Midbrain (tissue), 1 donor: ENCODE measurements at regions not wholly inside any gene's neighbourhood (a gene's known extent, or its start where the extent isn't known, plus 50 kb on each side); places are given as distances from the start of the nearest gene placed in this dataset.

Experiments used
- DNase-seq: peaks from one replicate; lab custom pipeline; 2025; lab: John Stamatoyannopoulos, UW

- no peak for DNase-seq
Measured at GRCh38 chr2:122736279-122736678, 980.8 kb downstream of the TSN start.

- no peak for DNase-seq
Measured at GRCh38 chr2:122737429-122738077, 982.1 kb downstream of the TSN start.

- DNase-seq, result no peak
Measured at GRCh38 chr2:122739732-122740593, 984.5 kb downstream of the TSN start.

- DNase-seq, result no peak
Measured at GRCh38 chr2:122740594-122740948, 985.1 kb downstream of the TSN start.

- DNase-seq, result no peak
Measured at GRCh38 chr2:122741403-122741802, 986.0 kb downstream of the TSN start.

- DNase-seq, result no peak
Measured at GRCh38 chr2:122743021-122743675, 987.7 kb downstream of the TSN start.

GRCh38 chr2:122745603-122746002, 990.2 kb downstream of the TSN start:
- DNase-seq, result no peak

GRCh38 chr2:122747670-122748069, 992.2 kb downstream of the TSN start:
- no peak for DNase-seq

- no peak for DNase-seq
Measured at GRCh38 chr2:122748552-122749011, 993.1 kb downstream of the TSN start.

GRCh38 chr2:122749405-122749804, 994.0 kb downstream of the TSN start:
- no peak for DNase-seq

GRCh38 chr2:122750095-122750494, 994.6 kb downstream of the TSN start:
- DNase-seq, result no peak

GRCh38 chr2:122750808-122751207, 995.4 kb downstream of the TSN start:
- no peak for DNase-seq

GRCh38 chr2:122753336-122753735, 997.9 kb downstream of the TSN start:
- DNase-seq, result no peak

GRCh38 chr2:122754561-122754960, 999.1 kb downstream of the TSN start:
- no peak for DNase-seq

- no peak for DNase-seq
Measured at GRCh38 chr2:122755281-122755780, 999.9 kb downstream of the TSN start.

GRCh38 chr2:122758967-122759366, 1003.5 kb downstream of the TSN start:
- no peak for DNase-seq

- DNase-seq, result no peak
Measured at GRCh38 chr2:122764014-122764413, 1008.6 kb downstream of the TSN start.

- no peak for DNase-seq
Measured at GRCh38 chr2:122780251-122780650, 1024.8 kb downstream of the TSN start.

GRCh38 chr2:122794100-122794499, 1038.6 kb downstream of the TSN start:
- no peak for DNase-seq

GRCh38 chr2:122795763-122796162, 1040.3 kb downstream of the TSN start:
- DNase-seq, result no peak

GRCh38 chr2:122799391-122799790, 1043.9 kb downstream of the TSN start:
- no peak for DNase-seq

- DNase-seq, result no peak
Measured at GRCh38 chr2:122800781-122801180, 1045.3 kb downstream of the TSN start.

GRCh38 chr2:122804494-122804893, 1049.0 kb downstream of the TSN start:
- DNase-seq, result no peak
